Epithelial cell of esophagus (primary cell): ENCODE measurements at regions not wholly inside any gene's neighbourhood (a gene's known extent, or its start where the extent isn't known, plus 50 kb on each side); places are given as distances from the start of the nearest gene placed in this dataset.
"Not testable (repeated sequence)": the region's sequence is repeated elsewhere in the genome, so short reads cannot be mapped to it uniquely, and the experiment has no call there.

Experiments used
- DNase-seq: peaks from one replicate; pipeline ENCODE4 v3.0.0; 2010; ENCODE audit warnings: low read depth
- H3K4me3 ChIP-seq: 2 replicates; pipeline ENCODE4 v1.5.1; 2011; ENCODE audit warnings: mild to moderate bottlenecking, low read length, control low read depth
- TF ChIP-seq, protein P1 (sequence below): IDR thresholded peaks from 2 replicates; pipeline ENCODE4 v1.5.1; 2011; ENCODE audit warnings: low read depth, mild to moderate bottlenecking, low read length, control low read depth, inconsistent platforms; ENCODE audit not compliant: insufficient read depth; ENCODE audit errors: missing control alignments

GRCh38 chr11:71370895-71371673 lies 77.1 kb downstream of the DHCR7 start:
- H3K4me3 ChIP-seq = no peak overlapping the region
- TF ChIP-seq, protein P1, sequence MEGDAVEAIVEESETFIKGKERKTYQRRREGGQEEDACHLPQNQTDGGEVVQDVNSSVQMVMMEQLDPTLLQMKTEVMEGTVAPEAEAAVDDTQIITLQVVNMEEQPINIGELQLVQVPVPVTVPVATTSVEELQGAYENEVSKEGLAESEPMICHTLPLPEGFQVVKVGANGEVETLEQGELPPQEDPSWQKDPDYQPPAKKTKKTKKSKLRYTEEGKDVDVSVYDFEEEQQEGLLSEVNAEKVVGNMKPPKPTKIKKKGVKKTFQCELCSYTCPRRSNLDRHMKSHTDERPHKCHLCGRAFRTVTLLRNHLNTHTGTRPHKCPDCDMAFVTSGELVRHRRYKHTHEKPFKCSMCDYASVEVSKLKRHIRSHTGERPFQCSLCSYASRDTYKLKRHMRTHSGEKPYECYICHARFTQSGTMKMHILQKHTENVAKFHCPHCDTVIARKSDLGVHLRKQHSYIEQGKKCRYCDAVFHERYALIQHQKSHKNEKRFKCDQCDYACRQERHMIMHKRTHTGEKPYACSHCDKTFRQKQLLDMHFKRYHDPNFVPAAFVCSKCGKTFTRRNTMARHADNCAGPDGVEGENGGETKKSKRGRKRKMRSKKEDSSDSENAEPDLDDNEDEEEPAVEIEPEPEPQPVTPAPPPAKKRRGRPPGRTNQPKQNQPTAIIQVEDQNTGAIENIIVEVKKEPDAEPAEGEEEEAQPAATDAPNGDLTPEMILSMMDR = no peak
- DNase-seq = no peak

GRCh38 chr11:71370020-71370747 lies 78.0 kb downstream of the DHCR7 start:
- no peak overlapping the region for H3K4me3 ChIP-seq
- DNase-seq = no peak
- TF ChIP-seq, protein P1 = no peak

- no peak for DNase-seq
- TF ChIP-seq, protein P1 = no peak
Measured at GRCh38 chr11:71369411-71369810, 78.8 kb downstream of the DHCR7 start.

DNA sequence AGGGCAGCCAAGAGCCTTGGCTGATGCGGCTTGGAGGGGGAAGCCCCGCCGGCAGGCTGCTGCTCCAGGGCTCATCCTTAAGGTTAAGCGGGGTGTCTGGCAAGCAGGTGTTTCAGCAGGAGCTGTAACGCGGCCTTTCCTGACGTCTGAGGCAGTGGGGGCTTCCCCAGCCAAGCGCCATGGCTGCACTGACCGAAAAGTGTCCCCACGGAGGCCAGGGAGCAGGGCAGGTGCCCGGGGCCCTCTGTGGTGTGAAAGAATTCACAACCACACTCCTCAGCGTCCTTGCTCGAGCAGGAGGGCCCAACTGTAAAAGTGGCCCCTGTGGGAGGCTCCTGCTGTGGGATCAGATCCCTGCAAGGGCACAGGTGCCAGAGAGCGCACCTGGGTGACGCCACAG lies 79.2 kb downstream of the DHCR7 start:
- TF ChIP-seq, protein P1 = no peak
- DNase-seq = no peak
- no peak overlapping the region for H3K4me3 ChIP-seq

More at GRCh38 chr11:71369411-71369810, 78.8 kb downstream of the DHCR7 start:
- H3K4me3 ChIP-seq = no peak overlapping the region

- no peak for DNase-seq
- no peak overlapping the region for H3K4me3 ChIP-seq
- TF ChIP-seq, protein P1 = no peak
Measured at GRCh38 chr11:71367756-71368155, 80.4 kb downstream of the DHCR7 start.

- not testable (repeated sequence) for H3K4me3 ChIP-seq, DNase-seq
Measured at GRCh38 chr11:71367276-71367675, 80.9 kb downstream of the DHCR7 start.

- no peak overlapping the region for H3K4me3 ChIP-seq
- DNase-seq = no peak
- TF ChIP-seq, protein P1 = no peak
Measured at GRCh38 chr11:71366076-71366475, 82.1 kb downstream of the DHCR7 start.
